Brain pericyte (primary cell): ENCODE measurements at regions not wholly inside any gene's neighbourhood (a gene's known extent, or its start where the extent isn't known, plus 50 kb on each side); places are given as distances from the start of the nearest gene placed in this dataset.
"Not testable (repeated sequence)": the region's sequence is repeated elsewhere in the genome, so short reads cannot be mapped to it uniquely, and the experiment has no call there.

Experiments
- DNase-seq: peaks from one replicate; pipeline ENCODE4 v3.0.0-alpha.2; 2012; ENCODE audit warnings: low read depth, low spot score

GRCh38 chr2:221767106-221768012, 195.3 kb upstream of the EPHA4 start:
- DNase-seq, result no peak

- DNase-seq, result no peak
These were observed 190.4 kb upstream of the EPHA4 start for GRCh38 chr2:221762496-221762895.

DNA sequence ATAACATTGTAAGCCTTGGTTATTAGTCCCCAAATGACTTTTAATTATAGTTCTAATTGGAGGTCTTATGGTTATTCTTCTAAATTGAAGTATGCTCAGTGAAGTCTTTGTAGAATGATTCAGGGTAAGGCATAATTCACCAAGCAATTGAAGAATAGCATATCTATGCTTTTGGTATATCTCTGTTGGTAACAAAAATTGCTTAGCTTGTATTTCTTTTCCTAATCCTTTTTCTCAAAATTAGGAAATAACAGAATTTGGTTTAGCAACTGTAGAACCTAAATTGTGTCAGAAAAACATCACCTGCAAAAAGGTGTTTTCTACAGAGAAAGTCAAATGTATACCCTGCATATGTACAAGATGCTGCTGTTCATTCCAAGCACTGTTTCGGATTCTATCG, 189.2 kb upstream of the EPHA4 start:
- no peak for DNase-seq

GRCh38 chr2:221758076-221758475, 186.0 kb upstream of the EPHA4 start:
- DNase-seq, result no peak

DNA sequence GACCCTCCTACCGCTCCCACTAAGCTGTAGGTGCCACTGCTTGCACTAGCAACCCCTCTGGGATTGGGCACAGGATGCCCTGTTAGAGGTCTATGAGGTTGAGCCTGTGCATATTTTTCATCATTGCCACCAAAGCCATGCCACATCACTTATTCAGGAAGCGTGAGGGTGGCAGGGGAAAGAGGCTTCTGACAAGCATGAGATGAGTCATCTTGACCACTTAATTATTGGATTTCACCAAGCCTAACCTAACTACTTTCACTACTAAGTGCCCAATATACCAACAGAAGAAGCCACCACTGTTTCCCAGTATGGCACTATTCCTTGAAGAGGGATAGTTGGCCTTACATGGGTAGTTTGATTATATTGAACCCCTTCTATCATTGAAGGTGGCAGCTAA, 181.3 kb upstream of the EPHA4 start:
- no peak for DNase-seq

GRCh38 chr2:221752781-221753180, 180.7 kb upstream of the EPHA4 start:
- DNase-seq, result no peak

DNA sequence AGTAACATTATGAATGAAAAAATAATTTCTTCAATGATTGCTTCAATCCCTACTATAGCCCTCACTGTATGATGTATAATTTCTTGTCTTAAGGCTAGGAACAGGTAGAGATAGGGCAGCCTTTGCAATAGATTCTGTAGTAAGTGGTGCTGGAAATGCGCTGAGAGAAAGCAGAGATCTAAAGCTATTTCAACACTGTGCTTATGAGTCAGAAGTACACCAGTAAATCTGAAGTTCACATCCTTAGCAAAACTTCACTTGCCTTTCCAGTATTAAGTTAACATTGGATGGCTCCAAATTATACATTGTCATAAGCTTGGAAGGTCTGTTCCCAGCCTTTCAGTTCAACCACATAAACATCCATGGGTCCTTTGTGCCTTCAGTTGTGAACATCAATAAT, 178.2 kb upstream of the EPHA4 start:
- DNase-seq, result no peak

DNA sequence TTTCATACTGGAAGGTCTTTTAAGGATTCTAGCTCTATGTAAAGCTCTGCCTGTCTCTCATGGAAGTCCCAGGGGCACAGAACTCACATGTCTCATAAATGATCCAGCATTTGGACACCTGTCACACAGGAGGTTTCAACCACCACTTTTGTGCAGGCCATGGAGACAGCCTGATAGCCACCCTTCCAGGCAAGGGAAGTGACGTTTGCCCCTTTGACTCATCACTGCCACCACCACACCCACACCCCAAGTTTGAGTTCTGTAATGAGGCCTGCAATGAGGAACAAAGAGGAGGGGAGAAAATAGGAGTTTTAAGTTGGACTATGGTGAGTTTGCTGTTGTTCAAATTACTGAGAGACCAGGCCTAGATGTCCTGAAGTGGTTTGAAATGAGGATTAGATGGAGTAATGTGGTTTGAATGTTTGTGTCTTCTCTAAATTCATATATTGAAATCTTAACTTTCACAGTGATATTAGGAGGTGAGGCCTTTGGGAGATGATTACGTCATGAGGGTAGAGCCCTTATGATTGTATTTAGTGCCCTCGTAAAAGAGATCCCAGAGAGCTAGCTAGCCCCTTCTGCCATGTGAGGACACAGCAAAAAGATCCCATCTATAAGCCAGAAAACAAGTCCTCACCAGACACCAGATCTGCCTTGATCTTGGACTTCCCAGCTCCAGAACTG, 175.3 kb upstream of the EPHA4 start:
- no peak for DNase-seq

DNA sequence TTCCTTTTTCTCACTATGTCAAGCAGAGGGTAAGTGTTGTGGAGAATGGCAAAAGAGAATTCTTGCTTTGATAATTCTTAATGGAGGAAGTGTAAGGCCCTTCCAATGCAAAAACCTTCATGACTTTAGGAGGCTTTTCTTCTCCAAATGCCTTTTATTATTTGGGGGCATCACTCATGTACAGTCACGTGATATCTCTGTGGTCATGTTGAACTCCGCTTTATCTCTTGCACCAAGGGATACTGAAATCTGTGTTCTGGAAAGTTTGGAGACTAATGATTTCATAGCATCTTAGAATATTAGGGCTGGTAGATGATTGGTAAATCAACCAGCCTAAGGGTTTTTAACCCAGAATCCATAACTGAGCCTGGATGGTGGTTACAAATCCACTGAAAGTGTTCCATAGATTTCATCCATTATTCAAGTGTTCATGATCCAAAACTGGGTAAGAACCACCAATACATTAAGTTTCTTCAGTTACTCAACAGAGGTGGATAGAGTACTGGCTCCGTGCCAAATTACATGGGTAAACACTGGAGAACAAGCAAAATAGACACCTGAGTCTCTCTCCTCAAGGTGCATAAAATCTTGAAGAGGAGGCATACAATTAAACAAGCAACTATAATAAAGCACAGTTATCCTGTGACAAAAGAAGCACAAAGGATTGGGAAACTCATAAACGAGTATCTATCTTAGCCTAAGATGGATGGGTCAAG, 169.6 kb upstream of the EPHA4 start:
- no peak for DNase-seq

- no peak for DNase-seq
These were observed 159.5 kb upstream of the EPHA4 start for GRCh38 chr2:221731432-221732145.

- DNase-seq, result no peak
These were observed 154.9 kb upstream of the EPHA4 start for GRCh38 chr2:221726894-221727513.

DNA sequence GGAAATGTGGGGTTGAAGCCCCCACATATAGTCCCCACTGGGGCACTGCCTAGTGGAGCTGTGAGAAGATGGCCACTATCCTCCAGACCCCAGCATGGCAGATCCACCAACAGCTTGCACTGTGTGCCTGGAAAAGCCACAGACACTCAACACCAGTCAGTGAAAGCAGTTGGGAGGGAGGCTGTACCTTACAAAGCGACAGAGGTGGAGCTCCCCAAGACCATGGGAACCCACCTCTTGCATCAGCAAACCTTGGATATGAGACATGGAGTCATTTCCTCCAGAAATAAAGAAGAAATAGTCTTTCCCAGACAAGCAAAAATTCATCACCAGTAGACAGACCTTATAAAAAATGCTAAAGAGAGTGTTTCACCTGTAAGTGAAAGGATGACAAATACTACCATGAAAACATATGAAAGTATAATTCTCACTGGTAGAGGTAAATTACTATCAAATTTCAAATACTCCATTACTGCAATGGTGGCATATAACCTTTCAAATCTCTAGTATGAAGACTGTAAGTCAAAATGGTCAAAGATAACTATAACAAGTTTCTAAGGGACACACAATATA, 152.6 kb upstream of the EPHA4 start:
- DNase-seq, result no peak

- DNase-seq, result not testable (repeated sequence)
These were observed 152.0 kb upstream of the EPHA4 start for GRCh38 chr2:221724117-221724516.

DNA sequence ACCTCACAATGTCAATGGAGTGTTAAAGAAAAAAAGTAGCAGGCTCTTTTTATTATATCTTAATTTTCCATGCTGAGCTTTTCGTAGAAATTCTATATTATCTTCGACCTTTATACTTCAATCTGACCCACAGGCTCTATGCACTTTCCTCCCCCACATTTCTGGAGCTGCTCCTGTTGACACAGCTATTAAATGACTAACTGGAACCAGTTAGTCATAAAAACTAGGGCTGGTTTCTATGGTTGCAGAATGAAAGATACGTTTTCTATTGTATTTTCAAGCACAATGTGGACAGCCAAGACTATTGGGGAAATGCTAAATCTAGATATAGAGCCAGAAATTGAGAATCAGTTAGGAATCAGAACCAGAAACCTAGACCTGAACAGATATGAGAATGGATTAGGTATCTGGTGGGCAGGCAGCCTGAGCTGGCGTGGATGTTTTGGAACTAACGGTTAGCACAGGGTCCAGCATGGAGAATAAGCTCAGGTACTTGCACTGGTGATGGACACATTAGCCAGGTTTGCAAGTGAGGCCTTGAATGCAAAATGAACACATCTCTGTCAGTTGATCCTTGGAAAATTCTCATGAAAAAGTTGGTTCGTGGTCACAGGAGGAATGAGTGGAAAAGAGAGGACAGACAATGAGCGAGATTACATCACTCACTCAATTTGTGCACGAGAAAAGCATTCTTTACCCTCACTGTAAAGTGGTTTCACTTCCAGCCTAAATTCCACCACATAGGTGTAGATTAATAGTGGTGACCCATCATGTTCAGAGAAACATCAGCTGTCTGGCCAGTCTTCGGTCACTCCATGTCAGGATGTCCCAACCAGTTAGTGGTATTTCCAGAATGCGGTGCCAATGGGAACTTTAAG, 144.6 kb upstream of the EPHA4 start:
- no peak for DNase-seq

DNA sequence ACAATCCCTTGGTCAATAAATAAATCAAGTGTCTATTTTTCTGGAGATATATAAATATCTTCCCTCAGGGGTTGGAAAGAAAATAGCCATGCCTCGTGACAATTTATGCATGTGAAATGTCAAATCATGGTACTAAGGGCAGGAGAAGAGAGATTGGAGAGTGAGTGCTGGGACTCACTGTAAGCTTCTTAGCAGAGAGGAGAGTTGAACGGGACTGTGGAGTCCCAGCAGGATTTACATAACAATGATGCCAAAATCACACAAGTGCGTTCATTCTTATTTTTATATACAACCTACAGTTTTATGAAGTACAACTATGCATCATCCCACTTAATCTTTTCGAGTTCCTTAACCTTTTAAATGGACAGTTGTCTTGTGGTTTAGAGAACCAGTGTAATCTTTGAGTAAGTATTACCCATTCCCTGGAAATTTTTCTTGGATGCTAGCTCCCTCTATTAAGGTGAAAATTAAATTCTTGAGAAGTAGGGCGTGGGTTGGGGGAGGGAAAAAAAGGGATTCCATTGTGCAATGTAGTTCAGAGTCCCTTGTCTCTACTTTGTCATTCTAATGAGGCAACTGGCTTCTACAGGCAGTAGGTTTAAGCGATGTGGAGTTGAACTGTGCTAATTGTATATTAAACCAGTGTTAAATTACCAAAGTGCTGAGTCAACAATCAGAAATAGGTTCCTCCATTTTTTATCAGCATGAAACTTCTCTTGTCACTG, 143.6 kb upstream of the EPHA4 start:
- DNase-seq, result no peak

GRCh38 chr2:221710744-221711143, 138.6 kb upstream of the EPHA4 start:
- DNase-seq, result no peak

DNA sequence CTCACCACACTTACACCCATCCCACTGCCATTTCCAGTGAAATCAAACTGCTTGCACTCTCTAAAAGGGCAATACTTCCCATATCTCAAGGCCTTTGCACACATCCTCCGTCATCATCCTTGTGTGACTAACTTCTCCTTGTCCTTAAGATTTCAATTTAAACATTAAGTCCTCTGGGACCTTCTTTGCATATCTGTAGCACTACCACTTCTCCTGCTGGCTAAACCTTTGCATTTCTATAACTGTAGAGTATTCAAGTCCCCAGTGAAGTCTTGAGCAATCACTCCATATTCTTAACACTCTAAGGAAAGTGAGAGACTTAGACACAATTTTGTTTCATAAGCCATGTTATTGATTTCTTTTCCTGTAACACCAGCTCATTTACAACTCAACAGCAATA, 136.8 kb upstream of the EPHA4 start:
- no peak for DNase-seq

- DNase-seq, result no peak
These were observed 133.2 kb upstream of the EPHA4 start for GRCh38 chr2:221705185-221705877.

- DNase-seq, result no peak
These were observed 132.3 kb upstream of the EPHA4 start for GRCh38 chr2:221704442-221704841.
